ENCODE measurements at regions not wholly inside any gene's neighbourhood (a gene's known extent, or its start where the extent isn't known, plus 50 kb on each side); places are given as distances from the start of the nearest gene placed in this dataset.
"Not testable (repeated sequence)": the region's sequence is repeated elsewhere in the genome, so short reads cannot be mapped to it uniquely, and the experiment has no call there.

DNA sequence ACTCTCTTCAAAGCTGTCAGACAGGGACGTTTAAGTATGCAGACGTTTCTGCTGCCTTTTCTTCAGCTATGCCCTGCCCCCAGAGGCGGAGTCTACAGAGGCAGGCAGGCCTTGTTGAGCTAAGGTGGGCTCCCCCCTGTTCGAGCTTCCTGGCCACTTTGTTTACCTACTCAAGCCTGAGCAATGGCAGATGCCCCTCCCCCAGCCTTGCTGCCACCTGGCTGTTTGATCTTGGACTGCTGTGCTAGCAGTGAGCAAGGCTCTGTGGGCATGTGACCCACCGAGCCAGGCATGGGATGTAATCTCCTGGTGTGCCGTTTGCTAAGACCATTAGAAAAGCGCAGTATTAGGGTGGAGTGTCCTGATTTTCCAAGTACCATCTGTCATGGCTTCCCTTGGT is 900.4 kb upstream of the MDGA2 start:
- Histone ChIP-seq H3K4me1 (no peaks in the 10 kb centered on the region), H3K27me3 (no peaks in the 10 kb centered on the region), H3K4me3 (no peak overlapping the region), H3K36me3 (no peaks in the 10 kb centered on the region), H3K27ac (no peak overlapping the region), H3K9me3 (peaks cover 0 to 5% (median 0%) of the 10 kb centered on the region in 4 donors)
- DNase-seq (no peak), ATAC-seq (ENCODE audit: low FRiP score in 2 of 2) (no peak)
- WGBS, 2 donors = 61 to 71% methylated on average over 5 to 7 of the region's 7 CpGs
- TF ChIP-seq POLR2AphosphoS5 (IDR thresholded peaks at IDR 0.05) (no peak), POLR2A (IDR thresholded peaks at IDR 0.05) (no peak), EP300 (IDR thresholded peaks at IDR 0.05) (no peak)
- TF ChIP-seq, protein P1, sequence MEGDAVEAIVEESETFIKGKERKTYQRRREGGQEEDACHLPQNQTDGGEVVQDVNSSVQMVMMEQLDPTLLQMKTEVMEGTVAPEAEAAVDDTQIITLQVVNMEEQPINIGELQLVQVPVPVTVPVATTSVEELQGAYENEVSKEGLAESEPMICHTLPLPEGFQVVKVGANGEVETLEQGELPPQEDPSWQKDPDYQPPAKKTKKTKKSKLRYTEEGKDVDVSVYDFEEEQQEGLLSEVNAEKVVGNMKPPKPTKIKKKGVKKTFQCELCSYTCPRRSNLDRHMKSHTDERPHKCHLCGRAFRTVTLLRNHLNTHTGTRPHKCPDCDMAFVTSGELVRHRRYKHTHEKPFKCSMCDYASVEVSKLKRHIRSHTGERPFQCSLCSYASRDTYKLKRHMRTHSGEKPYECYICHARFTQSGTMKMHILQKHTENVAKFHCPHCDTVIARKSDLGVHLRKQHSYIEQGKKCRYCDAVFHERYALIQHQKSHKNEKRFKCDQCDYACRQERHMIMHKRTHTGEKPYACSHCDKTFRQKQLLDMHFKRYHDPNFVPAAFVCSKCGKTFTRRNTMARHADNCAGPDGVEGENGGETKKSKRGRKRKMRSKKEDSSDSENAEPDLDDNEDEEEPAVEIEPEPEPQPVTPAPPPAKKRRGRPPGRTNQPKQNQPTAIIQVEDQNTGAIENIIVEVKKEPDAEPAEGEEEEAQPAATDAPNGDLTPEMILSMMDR (IDR thresholded peaks at IDR 0.05) = no peak

DNA sequence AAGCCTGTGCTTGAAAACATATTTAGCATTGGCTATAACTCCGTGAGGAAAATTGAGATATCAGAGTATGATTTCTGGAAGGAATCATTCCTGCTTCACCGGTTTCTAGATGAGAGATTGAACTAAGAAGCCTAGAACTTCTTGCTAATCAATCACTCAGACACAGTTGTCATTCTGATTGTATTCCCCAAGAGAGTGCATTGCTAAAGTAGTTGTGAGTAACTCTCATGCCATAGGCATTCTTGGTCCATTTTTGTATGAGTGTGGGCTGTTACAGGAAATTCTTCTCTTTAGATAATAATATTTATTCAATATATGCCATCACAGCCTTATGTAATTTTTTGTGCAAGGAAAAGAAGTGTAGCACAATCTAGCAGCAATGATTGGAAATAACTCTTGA is 893.3 kb upstream of the MDGA2 start:
- Histone ChIP-seq H3K27ac (no peak overlapping the region), H3K4me1 (no peaks in the 10 kb centered on the region), H3K36me3 (no peaks in the 10 kb centered on the region), H3K9me3 (peaks cover 0 to 5% (median 0%) of the 10 kb centered on the region in 4 donors), H3K4me3 (no peak overlapping the region), H3K27me3 (no peaks in the 10 kb centered on the region)
- 68 to 74% methylated on average over 2 of the region's 2 CpGs for WGBS, 2 donors
- no peak for TF ChIP-seq POLR2AphosphoS5 (IDR thresholded peaks at IDR 0.05)
- TF ChIP-seq POLR2A (IDR thresholded peaks at IDR 0.05) = no peak
- TF ChIP-seq EP300 (IDR thresholded peaks at IDR 0.05) = no peak
- TF ChIP-seq, protein P1 (IDR thresholded peaks at IDR 0.05) = no peak
- DNase-seq (no peak), ATAC-seq (ENCODE audit: low FRiP score in 2 of 2) (no peak)

DNA sequence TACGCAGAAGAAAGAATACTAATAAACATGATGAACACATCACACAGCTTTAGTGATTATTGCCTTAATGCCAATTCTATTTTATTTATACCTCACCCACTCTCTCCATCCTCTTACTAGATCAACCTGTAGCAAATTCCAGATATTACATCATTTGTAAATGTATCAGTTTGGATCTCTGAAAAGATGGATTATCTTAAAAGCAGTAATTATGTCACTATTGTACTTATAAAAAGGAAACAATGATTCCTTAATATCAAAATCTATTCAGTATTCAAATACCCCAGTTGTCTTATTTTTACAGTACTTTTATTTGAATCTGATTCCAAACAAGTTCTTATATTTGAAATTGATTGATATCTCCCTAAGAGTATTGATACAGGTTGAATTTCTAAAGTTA is 892.8 kb upstream of the MDGA2 start:
- 91 to 95% methylated on average over 1 of the region's 1 CpG for WGBS, 2 donors
- Histone ChIP-seq H3K4me3 (no peak overlapping the region), H3K9me3 (peaks cover 0 to 5% (median 0%) of the 10 kb centered on the region in 4 donors), H3K27ac (no peak overlapping the region), H3K27me3 (no peaks in the 10 kb centered on the region), H3K4me1 (no peaks in the 10 kb centered on the region), H3K36me3 (no peaks in the 10 kb centered on the region)
- DNase-seq = no peak
- TF ChIP-seq EP300 (IDR thresholded peaks at IDR 0.05) = no peak
- no peak for ATAC-seq (ENCODE audit: low FRiP score in 2 of 2)

DNA sequence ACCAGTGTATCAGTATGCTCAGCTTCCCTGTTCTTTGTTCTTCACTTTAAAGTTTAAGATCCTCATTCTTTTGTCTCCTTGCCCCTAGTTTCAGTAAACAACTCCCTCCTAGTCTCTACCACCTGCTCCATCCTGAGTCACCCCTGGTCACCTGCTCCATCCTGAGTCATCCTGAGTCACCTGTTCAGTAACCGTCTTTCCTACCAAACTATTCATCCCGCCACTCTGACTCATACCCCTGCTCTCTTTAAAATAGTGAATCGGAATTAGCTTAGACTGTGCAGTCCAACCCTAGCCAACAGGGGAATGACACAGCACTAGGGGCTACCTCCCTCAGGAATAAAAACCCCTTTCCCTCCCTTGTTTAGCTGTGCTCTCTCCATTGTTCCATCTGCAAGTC is 888.1 kb upstream of the MDGA2 start:
- DNase-seq (no peak), ATAC-seq (ENCODE audit: low FRiP score in 2 of 2) (no peak)
- WGBS, 2 donors = 93% methylated on average over 3 of the region's 3 CpGs
- TF ChIP-seq EP300 (IDR thresholded peaks at IDR 0.05) (no peak), POLR2AphosphoS5 (IDR thresholded peaks at IDR 0.05) (no peak), POLR2A (IDR thresholded peaks at IDR 0.05) (no peak)
- TF ChIP-seq, protein P1 (IDR thresholded peaks at IDR 0.05) = no peak
- Histone ChIP-seq H3K27me3 (no peaks in the 10 kb centered on the region), H3K4me3 (no peak overlapping the region), H3K36me3 (no peaks in the 10 kb centered on the region), H3K4me1 (no peaks in the 10 kb centered on the region), H3K27ac (no peak overlapping the region), H3K9me3 (no peaks in the 10 kb centered on the region)

DNA sequence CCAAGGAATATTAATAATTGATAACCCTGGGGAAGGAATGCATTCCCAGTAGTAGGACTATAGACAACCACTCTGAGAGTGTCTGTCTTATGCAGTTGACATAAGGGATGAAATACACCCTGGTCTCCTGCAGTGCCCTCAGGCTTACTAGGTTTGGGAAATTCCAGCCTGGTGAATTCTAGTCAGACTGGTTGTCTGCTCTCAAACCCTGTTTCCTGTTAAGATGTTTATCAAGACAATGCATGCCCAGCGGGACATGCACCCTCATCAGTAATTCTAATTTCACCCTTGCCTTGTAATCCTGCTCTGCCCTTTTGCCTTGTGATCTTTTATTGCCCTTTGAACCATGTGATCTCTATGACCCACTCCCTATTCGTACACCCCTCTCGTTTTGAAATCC is 886.0 kb upstream of the MDGA2 start:
- not testable (repeated sequence) for ATAC-seq (ENCODE audit: low FRiP score in 2 of 2); DNase-seq
- 72 to 82% methylated on average over 3 of the region's 3 CpGs for WGBS, 2 donors

DNA sequence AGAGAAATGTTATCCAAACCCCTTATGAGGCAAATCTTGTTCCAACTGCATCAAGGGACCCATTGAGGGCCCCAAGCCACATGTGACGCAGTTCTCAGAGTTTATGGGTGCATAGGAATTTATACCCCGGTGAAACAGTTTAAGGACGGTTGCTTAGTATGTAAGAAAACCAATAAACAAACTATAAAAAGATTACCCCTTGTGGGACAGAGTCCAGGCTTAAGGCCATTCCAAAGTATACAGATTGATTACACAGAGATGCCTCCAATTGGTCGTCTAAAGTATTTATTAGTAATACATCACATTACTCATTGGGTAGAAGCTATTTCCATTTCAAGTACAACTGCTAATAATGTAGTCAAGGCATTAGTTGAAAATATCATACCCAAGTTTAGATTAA is 885.0 kb upstream of the MDGA2 start:
- no peaks in the 10 kb centered on the region for H3K27me3 ChIP-seq
- no peak for TF ChIP-seq EP300 (IDR thresholded peaks at IDR 0.05)
- TF ChIP-seq, protein P1 (IDR thresholded peaks at IDR 0.05) = no peak
- no peak for TF ChIP-seq POLR2AphosphoS5 (IDR thresholded peaks at IDR 0.05)
- no peak for TF ChIP-seq POLR2A (IDR thresholded peaks at IDR 0.05)
- no peaks in the 10 kb centered on the region for H3K36me3 ChIP-seq
- no peak overlapping the region for H3K4me3 ChIP-seq
- 82 to 84% methylated on average over 4 of the region's 4 CpGs for WGBS, 2 donors
- H3K4me1 ChIP-seq = no peaks in the 10 kb centered on the region
- no peak for DNase-seq
- no peak overlapping the region for H3K27ac ChIP-seq
- H3K9me3 ChIP-seq = peaks cover 0 to 2% (median 0%) of the 10 kb centered on the region in 4 donors
- no peak for ATAC-seq (ENCODE audit: low FRiP score in 2 of 2)

More for the DNA sequence above, 886.0 kb upstream of the MDGA2 start:
- H3K4me3 ChIP-seq, H3K36me3 ChIP-seq, H3K27me3 ChIP-seq, H3K27ac ChIP-seq, H3K4me1 ChIP-seq, H3K9me3 ChIP-seq: not testable (repeated sequence)

Data from upper lobe of left lung (tissue), 6 donors.